ENCODE measurements at regions not wholly inside any gene's neighbourhood (a gene's known extent, or its start where the extent isn't known, plus 50 kb on each side); places are given as distances from the start of the nearest gene placed in this dataset.
"Not testable (repeated sequence)": the region's sequence is repeated elsewhere in the genome, so short reads cannot be mapped to it uniquely, and the experiment has no call there.

DNA sequence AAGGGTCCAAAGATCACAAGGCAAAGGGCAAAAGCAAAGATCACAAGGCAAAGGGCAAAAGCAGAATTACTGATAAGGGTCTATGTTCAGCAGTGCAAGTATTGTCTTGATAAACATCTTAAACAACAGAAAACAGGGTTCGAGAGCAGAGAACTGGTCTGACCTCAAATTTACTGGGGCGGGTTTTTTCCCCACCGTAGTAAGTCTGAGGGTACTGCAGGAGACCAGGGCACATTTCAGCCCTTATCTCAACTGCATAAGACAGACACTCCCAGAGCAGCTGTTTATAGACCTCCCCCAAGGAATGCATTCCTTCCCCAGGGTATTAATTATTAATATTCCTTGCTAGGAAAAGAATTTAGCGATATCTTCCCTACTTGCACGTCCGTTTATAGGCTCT is 61.3 kb downstream of the ZNF860 start:
- H3K9me3 ChIP-seq (replicated peaks in 1 of 3); DNase-seq: not testable (repeated sequence)

DNA sequence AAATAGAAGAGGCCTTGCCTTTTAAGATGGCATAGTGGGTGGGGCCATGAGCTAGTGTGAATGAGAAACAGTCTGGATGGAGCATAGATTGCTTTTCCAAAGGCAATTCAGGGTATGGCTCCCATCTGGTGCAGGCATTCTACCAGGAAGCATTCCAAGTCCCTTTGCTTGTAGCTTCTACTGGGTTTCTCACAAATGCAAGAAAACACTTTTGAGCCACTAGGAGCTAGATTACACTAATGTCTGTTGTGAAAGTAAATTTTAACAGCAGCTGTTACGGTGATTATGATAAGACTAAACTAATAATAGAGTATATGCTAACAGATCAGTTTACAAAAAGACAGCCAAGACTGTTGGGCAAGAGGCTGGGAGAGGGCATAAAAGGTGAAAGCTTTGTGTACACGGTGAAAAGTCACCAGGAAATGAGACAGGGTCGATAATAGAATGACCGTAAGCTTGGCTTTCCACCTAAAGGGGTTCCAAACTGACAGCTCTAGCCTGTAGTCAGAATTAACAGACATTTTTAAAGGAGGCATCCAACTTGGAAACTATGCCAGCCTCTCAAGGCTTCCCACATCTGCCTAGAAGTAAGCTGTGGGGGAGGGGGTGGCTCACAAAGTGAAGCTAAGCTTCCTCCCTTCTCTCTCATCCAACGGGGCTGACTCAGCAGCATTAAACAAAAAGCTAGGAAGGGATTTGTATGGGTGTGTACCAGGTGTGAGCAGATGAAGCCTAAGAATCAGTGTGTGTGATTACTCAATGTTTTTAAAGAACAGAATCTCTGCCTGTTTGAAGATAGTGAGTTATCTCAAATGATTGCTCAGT is 61.1 kb upstream of the GPD1L start:
- Histone ChIP-seq H3K9me3 (replicated peaks in 1 of 3) (peaks cover 0 to 8% (median 0%) of the 10 kb centered on the region in 3 donors), H3K36me3 (replicated peaks in 1 of 2) (no peaks in the 10 kb centered on the region), H3K27me3 (no peaks in the 10 kb centered on the region), H3K4me1 (replicated peaks in 1 of 2) (peaks cover 10 to 13% of the 10 kb centered on the region in 2 donors), H3K4me3 (peak overlapping the region in 1 of 4 donors; percentile 22), H3K27ac (peak overlapping the region in 3 of 5 donors; percentile 38 to 66 (median 39))
- DNase-seq: peak; percentile 25 to 78 (median 58)
- TF ChIP-seq, protein P1, sequence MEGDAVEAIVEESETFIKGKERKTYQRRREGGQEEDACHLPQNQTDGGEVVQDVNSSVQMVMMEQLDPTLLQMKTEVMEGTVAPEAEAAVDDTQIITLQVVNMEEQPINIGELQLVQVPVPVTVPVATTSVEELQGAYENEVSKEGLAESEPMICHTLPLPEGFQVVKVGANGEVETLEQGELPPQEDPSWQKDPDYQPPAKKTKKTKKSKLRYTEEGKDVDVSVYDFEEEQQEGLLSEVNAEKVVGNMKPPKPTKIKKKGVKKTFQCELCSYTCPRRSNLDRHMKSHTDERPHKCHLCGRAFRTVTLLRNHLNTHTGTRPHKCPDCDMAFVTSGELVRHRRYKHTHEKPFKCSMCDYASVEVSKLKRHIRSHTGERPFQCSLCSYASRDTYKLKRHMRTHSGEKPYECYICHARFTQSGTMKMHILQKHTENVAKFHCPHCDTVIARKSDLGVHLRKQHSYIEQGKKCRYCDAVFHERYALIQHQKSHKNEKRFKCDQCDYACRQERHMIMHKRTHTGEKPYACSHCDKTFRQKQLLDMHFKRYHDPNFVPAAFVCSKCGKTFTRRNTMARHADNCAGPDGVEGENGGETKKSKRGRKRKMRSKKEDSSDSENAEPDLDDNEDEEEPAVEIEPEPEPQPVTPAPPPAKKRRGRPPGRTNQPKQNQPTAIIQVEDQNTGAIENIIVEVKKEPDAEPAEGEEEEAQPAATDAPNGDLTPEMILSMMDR (IDR thresholded peaks at IDR 0.05): no peak
- TF ChIP-seq POLR2A (IDR thresholded peaks at IDR 0.05): no peak
- 19 to 26% (median 22%) methylated on average over 5 of the region's 5 CpGs for WGBS, 4 donors
- intact Hi-C loops (cut with DNase I): no loop called here

More for the DNA sequence above, 61.3 kb downstream of the ZNF860 start:
- intact Hi-C loops (cut with DNase I); H3K27ac ChIP-seq; H3K36me3 ChIP-seq (replicated peaks in 1 of 2); H3K27me3 ChIP-seq; H3K4me3 ChIP-seq: not testable (repeated sequence)
- peaks cover 10 to 13% of the 10 kb centered on the region in 2 donors for H3K4me1 ChIP-seq (replicated peaks in 1 of 2)
- 70 to 93% (median 79%) methylated on average over 6 of the region's 6 CpGs for WGBS, 4 donors

DNA sequence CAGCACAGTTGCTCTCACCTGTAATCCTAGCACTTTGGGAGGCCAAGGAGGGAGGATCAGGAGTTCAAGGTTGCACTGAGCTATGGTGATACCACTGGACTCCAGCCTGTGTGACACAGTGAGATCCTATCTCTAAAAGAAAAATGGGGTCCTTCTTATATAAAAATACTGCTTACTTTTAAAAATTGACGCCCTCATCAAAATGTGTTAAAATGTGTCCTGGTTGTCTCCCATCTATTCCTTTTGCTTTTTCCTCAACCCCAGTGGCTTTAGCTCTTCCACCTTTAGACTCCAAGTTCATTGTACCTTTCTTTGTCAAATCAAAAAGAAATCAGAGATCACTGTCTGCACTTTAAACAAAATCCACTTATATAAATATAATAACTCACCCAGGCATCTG is 60.3 kb upstream of the GPD1L start:
- H3K27me3 ChIP-seq: no peaks in the 10 kb centered on the region
- H3K36me3 ChIP-seq (replicated peaks in 1 of 2): no peaks in the 10 kb centered on the region
- WGBS, 4 donors: 94 to 100% (median 95%) methylated on average over 1 of the region's 1 CpG
- peak overlapping the region in 1 of 5 donors; percentile 38 for H3K27ac ChIP-seq
- intact Hi-C loops (cut with DNase I): no loop called here
- peaks cover 10 to 13% of the 10 kb centered on the region in 2 donors for H3K4me1 ChIP-seq (replicated peaks in 1 of 2)
- H3K4me3 ChIP-seq: no peak overlapping the region
- DNase-seq: no peak
- TF ChIP-seq, protein P1 (IDR thresholded peaks at IDR 0.05): no peak
- peaks cover 0 to 8% (median 0%) of the 10 kb centered on the region in 3 donors for H3K9me3 ChIP-seq (replicated peaks in 1 of 3)

DNA sequence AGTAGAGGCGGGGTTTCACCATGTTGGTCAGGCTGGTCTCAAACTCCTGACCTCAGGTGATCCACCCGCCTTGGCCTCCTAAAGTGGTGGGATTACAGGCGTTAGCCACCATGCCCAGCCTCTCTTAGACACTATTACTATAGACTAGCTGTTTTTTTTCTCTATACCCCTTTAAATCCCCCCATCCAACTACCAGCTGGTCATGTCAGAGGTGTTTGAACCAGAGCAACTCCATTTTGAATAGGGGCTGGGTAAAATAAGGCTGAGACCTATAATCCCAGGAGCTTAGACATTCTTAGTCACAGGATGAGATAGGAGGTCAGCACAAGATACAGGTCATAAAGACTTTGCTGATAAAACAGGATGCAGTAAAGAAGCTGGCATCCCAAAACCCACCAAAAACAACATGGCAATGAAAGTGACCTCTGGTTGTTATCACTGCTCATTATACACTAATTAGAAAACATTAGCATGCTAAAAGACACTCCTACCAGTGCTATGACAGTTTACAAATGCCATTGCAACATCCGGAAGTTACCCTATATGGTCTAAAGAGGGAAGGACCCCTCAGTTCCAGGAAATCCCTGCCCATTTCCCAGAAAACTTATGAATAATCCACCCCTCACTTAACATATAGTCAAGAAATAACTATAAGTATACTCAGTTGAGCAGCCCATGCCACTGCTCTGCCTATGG is 57.8 kb upstream of the GPD1L start:
- intact Hi-C loops (cut with DNase I): no loop called here
- H3K36me3 ChIP-seq (replicated peaks in 1 of 2): no peaks in the 10 kb centered on the region
- TF ChIP-seq, protein P1 (IDR thresholded peaks at IDR 0.05): no peak
- TF ChIP-seq POLR2A (IDR thresholded peaks at IDR 0.05): no peak
- H3K9me3 ChIP-seq (replicated peaks in 1 of 3): no peaks in the 10 kb centered on the region
- no peak overlapping the region for H3K27ac ChIP-seq
- H3K4me3 ChIP-seq: no peak overlapping the region
- no peak for DNase-seq
- no peaks in the 10 kb centered on the region for H3K27me3 ChIP-seq
- peaks cover 10 to 13% of the 10 kb centered on the region in 2 donors for H3K4me1 ChIP-seq (replicated peaks in 1 of 2)
- 94 to 98% (median 96%) methylated on average over 4 of the region's 4 CpGs for whole genome bisulfite sequencing, 4 donors

Data from adrenal gland (tissue), 9 donors.